ENCODE measurements at regions not wholly inside any gene's neighbourhood (a gene's known extent, or its start where the extent isn't known, plus 50 kb on each side); places are given as distances from the start of the nearest gene placed in this dataset.

GRCh38 chr3:150248116-150248887 lies 159.8 kb upstream of the TSC22D2 start:
- TF ChIP-seq POLR2AphosphoS5 (IDR thresholded peaks at IDR 0.05; ENCODE audit: low read depth, low read length): no peak
- TF ChIP-seq TAF1 (IDR thresholded peaks at IDR 0.05; ENCODE audit: borderline replicate concordance, insufficient read depth, low read length): no peak
- no peak for TF ChIP-seq SIN3A (IDR thresholded peaks at IDR 0.05; ENCODE audit: borderline replicate concordance, insufficient read depth, low read length)
- no peak for TF ChIP-seq REST (IDR thresholded peaks at IDR 0.05; ENCODE audit: insufficient read depth in 1 of 2, low read depth in 2 of 2, low read length in 2 of 2)
- TF ChIP-seq FOXP2 (optimal IDR thresholded peaks at IDR 0.05; ENCODE audit: borderline replicate concordance, extremely low read depth, extremely low read length, insufficient read depth): no peak

DNA sequence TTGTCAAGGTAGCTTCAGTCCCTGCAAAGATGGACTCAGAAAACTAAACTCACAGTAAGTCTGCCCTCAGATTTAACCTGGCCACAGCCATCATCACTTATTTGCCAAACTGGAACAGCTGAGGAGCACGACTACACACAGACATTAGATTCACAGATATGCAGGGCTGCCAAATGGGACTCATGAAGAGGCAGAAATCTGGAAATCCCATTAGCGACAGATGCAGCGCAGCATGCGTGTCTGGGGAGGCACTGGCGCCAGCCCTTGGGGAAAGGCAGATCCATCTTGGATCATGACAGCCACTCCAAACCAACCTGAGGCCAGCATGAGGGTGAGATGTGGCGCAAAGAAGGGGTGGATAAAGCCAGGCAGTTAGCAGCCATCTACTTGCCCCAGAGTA lies 160.7 kb upstream of the TSC22D2 start:
- no peak for TF ChIP-seq SIN3A (IDR thresholded peaks at IDR 0.05; ENCODE audit: borderline replicate concordance, insufficient read depth, low read length)
- TF ChIP-seq REST (IDR thresholded peaks at IDR 0.05; ENCODE audit: insufficient read depth in 1 of 2, low read depth in 2 of 2, low read length in 2 of 2): no peak
- no peak for TF ChIP-seq FOXP2 (optimal IDR thresholded peaks at IDR 0.05; ENCODE audit: borderline replicate concordance, extremely low read depth, extremely low read length, insufficient read depth)
- no peak for TF ChIP-seq POLR2AphosphoS5 (IDR thresholded peaks at IDR 0.05; ENCODE audit: low read depth, low read length)
- no peak for TF ChIP-seq TAF1 (IDR thresholded peaks at IDR 0.05; ENCODE audit: borderline replicate concordance, insufficient read depth, low read length)

DNA sequence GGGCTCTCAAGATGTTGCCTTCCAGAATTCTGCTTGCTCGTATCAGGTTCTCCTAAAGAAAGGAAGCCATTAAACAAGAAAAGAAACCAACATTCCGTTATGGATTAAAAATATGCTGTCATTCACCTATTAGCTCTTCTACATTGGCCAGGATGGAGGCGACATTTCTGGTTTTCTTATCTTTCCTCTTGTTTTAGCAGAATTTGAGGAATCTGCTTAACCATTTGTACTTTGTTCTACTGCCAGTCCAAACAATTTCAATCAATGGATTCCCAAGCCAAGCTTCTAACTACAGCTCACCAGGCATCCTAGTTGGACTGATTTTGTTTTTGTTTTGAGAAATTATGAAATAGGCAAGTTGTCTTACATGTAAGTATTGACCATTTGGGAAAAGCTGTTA lies 164.6 kb upstream of the TSC22D2 start:
- no peak for TF ChIP-seq POLR2AphosphoS5 (IDR thresholded peaks at IDR 0.05; ENCODE audit: low read depth, low read length)
- no peak for TF ChIP-seq REST (IDR thresholded peaks at IDR 0.05; ENCODE audit: insufficient read depth in 1 of 2, low read depth in 2 of 2, low read length in 2 of 2)
- TF ChIP-seq FOXP2 (optimal IDR thresholded peaks at IDR 0.05; ENCODE audit: borderline replicate concordance, extremely low read depth, extremely low read length, insufficient read depth): no peak
- TF ChIP-seq SIN3A (IDR thresholded peaks at IDR 0.05; ENCODE audit: borderline replicate concordance, insufficient read depth, low read length): no peak
- TF ChIP-seq TAF1 (IDR thresholded peaks at IDR 0.05; ENCODE audit: borderline replicate concordance, insufficient read depth, low read length): no peak

- TF ChIP-seq REST (IDR thresholded peaks at IDR 0.05; ENCODE audit: insufficient read depth in 1 of 2, low read depth in 2 of 2, low read length in 2 of 2) (no peak), POLR2AphosphoS5 (IDR thresholded peaks at IDR 0.05; ENCODE audit: low read depth, low read length) (no peak), FOXP2 (optimal IDR thresholded peaks at IDR 0.05; ENCODE audit: borderline replicate concordance, extremely low read depth, extremely low read length, insufficient read depth) (no peak)
Observed at GRCh38 chr3:150242220-150242936, 165.7 kb upstream of the TSC22D2 start.

Measured in PFSK-1 (cell line).